Left ventricle myocardium inferior (tissue), 1 donor: ENCODE measurements at regions not wholly inside any gene's neighbourhood (a gene's known extent, or its start where the extent isn't known, plus 50 kb on each side); places are given as distances from the start of the nearest gene placed in this dataset.

ENCODE experiments used
- DNase-seq: peaks from one replicate; pipeline ENCODE4 v3.0.0-alpha.2; 2020
- H3K27ac ChIP-seq: fragments of 200-600 bp; replicated peaks from 2 replicates; pipeline ENCODE4 v1.8.0; 2021
- H3K27me3 ChIP-seq: fragments of 200-600 bp; 2 replicates; pipeline ENCODE4 v1.8.0; 2021; ENCODE audit warnings: low read depth
- H3K36me3 ChIP-seq: fragments of 200-600 bp; 2 replicates; pipeline ENCODE4 v1.8.0; 2021
- H3K4me1 ChIP-seq: fragments of 200-600 bp; 2 replicates; pipeline ENCODE4 v1.8.0; 2021
- H3K4me3 ChIP-seq: fragments of 200-600 bp; 2 replicates; pipeline ENCODE4 v1.8.0; 2021; ENCODE audit warnings: mild to moderate bottlenecking, moderate library complexity
- H3K9me3 ChIP-seq: fragments of 200-600 bp; replicated peaks from 2 replicates; pipeline ENCODE4 v1.8.0; 2021
- intact Hi-C: fragments of 100-400 bp; cut with micrococcal nuclease; formaldehyde crosslinking; loops from one replicate; pipeline ENCODE4 v1.11.0; 2022
- TF ChIP-seq, protein P1 (sequence below): fragments of 200-600 bp; IDR thresholded peaks from 2 replicates; pipeline ENCODE4 v1.8.0; 2021; ENCODE audit warnings: antibody characterized with exemption, mild to moderate bottlenecking, borderline replicate concordance
- donor health status: DM: no; HTN: yes; CAD: no; lungs with severe emphysema.

DNA sequence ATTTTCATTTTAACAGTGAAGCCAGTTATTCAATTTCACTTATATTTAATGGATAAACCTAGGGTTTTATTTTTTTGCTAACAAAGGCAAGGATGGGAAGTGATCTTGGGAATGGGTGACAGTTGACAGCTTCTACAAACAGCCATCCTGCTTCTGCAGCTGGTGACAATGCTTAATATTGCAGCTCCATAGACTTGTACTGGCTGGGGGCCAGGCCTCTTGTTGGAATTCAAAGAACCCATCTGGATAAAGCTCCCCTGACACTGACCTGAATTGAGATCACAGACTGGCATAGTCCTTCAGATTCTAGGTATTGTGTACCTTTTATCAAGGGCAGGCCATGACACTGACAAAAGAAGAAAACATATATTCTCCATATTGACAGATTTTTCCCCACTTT is 664.6 kb upstream of the FOXG1 start:
- intact Hi-C loops, result no loop called here
- H3K27ac ChIP-seq, result no peak overlapping the region
- DNase-seq, result no peak
- TF ChIP-seq, protein P1, sequence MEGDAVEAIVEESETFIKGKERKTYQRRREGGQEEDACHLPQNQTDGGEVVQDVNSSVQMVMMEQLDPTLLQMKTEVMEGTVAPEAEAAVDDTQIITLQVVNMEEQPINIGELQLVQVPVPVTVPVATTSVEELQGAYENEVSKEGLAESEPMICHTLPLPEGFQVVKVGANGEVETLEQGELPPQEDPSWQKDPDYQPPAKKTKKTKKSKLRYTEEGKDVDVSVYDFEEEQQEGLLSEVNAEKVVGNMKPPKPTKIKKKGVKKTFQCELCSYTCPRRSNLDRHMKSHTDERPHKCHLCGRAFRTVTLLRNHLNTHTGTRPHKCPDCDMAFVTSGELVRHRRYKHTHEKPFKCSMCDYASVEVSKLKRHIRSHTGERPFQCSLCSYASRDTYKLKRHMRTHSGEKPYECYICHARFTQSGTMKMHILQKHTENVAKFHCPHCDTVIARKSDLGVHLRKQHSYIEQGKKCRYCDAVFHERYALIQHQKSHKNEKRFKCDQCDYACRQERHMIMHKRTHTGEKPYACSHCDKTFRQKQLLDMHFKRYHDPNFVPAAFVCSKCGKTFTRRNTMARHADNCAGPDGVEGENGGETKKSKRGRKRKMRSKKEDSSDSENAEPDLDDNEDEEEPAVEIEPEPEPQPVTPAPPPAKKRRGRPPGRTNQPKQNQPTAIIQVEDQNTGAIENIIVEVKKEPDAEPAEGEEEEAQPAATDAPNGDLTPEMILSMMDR, result no peak
- no peaks in the 10 kb centered on the region for H3K4me1 ChIP-seq
- H3K9me3 ChIP-seq, result no peaks in the 10 kb centered on the region
- no peaks in the 10 kb centered on the region for H3K27me3 ChIP-seq
- H3K36me3 ChIP-seq, result no peaks in the 10 kb centered on the region
- H3K4me3 ChIP-seq, result no peak overlapping the region

DNA sequence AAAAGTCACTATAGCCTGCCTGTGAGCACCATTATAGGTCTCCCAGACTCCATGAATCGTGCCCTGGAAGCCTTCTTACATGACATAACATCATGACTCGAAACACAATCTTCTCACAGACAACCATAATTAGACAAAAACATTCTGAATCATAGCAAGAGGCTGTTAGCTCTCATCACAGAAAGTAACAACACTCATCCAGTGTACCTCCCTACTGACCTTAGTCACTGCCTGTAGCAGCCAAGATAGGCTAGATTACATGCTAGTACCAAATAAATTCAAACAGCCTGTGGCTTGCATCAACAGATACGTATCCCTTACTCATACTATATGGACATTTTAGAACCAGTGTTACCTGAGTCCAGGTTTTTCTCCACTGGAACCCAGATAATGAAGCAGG is 663.8 kb upstream of the FOXG1 start:
- Histone ChIP-seq H3K9me3 (no peaks in the 10 kb centered on the region), H3K4me3 (no peak overlapping the region), H3K27ac (no peak overlapping the region), H3K36me3 (no peaks in the 10 kb centered on the region), H3K4me1 (no peaks in the 10 kb centered on the region), H3K27me3 (no peaks in the 10 kb centered on the region)
- DNase-seq, result no peak
- intact Hi-C loops, result no loop called here
- TF ChIP-seq, protein P1, result no peak

DNA sequence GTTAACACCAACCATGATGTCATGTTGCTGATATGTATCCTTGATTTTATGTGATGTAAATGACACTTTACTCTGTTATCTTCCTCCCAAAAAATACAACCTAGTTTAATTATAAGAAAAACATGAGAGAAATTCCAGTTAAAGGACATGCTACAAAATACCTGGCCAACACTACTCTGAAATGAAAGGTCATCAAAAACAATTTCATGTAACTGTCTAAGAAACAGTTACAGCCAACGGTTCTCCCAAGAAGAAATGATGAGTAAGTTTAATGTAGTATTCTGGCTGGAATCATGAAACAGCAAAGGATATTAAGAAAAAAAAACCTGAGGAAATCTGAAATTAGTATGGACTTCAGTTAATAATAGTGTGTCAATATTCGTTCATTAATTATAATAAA is 653.3 kb upstream of the FOXG1 start:
- H3K27ac ChIP-seq, result no peak overlapping the region
- no peak overlapping the region for H3K4me3 ChIP-seq
- no peaks in the 10 kb centered on the region for H3K36me3 ChIP-seq
- TF ChIP-seq, protein P1, result no peak
- DNase-seq, result no peak
- H3K27me3 ChIP-seq, result no peaks in the 10 kb centered on the region
- H3K9me3 ChIP-seq, result peaks cover 17% of the 10 kb centered on the region
- H3K4me1 ChIP-seq, result no peaks in the 10 kb centered on the region
- intact Hi-C loops, result no loop called here

DNA sequence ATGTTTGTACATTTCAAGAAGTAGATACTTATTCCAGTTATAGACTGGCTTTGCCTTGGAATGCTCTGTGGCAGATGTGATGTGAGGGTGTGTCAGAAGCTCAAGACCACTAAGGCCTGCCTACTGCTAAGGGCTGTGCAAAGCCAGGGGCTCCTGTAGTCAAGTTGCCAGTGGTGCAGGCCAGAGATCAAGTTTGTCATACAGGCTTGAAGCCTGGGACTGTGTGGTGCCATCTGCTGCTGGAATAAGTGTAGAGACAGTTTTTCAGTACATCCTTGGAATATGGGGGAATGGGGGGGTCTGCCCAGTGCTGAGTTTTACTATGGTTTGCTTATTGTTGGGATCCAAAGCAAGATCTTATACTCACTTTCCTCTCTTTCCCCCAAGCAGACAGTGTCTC is 649.9 kb upstream of the FOXG1 start:
- H3K4me3 ChIP-seq, result no peak overlapping the region
- H3K36me3 ChIP-seq, result no peaks in the 10 kb centered on the region
- no peak overlapping the region for H3K27ac ChIP-seq
- TF ChIP-seq, protein P1, result no peak
- no peak for DNase-seq
- H3K4me1 ChIP-seq, result no peaks in the 10 kb centered on the region
- H3K9me3 ChIP-seq, result peaks cover 17% of the 10 kb centered on the region
- intact Hi-C loops, result no loop called here
- H3K27me3 ChIP-seq, result no peaks in the 10 kb centered on the region

DNA sequence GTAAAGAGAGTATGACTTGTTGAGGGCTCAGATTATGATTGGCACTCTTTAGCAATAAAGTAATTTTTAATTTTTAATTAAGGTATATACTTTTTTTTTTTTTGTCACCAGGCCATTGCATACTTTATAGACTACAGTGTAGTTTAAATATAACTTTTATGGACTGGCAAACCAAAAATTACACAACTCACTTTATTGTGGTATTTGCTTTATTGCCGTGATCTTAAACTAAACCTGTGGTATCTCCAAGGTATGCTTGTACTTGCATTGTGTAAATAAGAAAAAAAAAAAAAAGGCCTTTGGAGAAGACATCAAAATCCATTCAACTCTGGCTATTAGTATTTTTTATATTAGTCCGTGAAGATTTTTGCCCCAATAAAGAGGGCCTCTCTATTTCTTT is 646.7 kb upstream of the FOXG1 start:
- Histone ChIP-seq H3K9me3 (peaks cover 22% of the 10 kb centered on the region), H3K4me1 (no peaks in the 10 kb centered on the region)
- no peak for DNase-seq

More for the DNA sequence above, 646.7 kb upstream of the FOXG1 start:
- no peaks in the 10 kb centered on the region for H3K27me3 ChIP-seq
- H3K36me3 ChIP-seq, result no peaks in the 10 kb centered on the region
- no peak overlapping the region for H3K4me3 ChIP-seq
- intact Hi-C loops, result no loop called here
- TF ChIP-seq, protein P1, result no peak
- no peak overlapping the region for H3K27ac ChIP-seq
